ENCODE measurements at regions not wholly inside any gene's neighbourhood (a gene's known extent, or its start where the extent isn't known, plus 50 kb on each side); places are given as distances from the start of the nearest gene placed in this dataset.
"Not testable (repeated sequence)": the region's sequence is repeated elsewhere in the genome, so short reads cannot be mapped to it uniquely, and the experiment has no call there.

GRCh38 chr4:177191586-177191985, 118.1 kb upstream of the NEIL3 start:
- DNase-seq = no peak

DNA sequence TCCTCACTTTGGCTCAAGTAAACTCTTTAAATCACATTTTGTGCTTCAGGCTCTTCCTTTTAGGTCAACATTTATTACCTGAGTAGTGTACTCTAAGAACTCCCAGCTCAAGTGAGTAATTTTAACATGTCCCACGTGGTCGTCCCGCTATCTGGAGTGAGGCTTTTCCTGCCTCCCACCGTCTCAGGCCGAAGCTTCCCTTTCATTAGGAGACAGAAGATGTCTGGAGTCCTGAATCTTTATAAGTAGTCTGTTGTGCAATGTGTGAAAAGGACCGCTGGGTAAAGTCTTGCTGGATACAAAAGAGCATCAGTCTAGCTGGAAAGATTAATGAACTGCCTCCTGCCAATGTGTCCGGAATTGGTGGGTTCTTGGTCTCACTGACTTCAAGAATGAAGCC, 117.7 kb upstream of the NEIL3 start:
- no peak for DNase-seq

DNA sequence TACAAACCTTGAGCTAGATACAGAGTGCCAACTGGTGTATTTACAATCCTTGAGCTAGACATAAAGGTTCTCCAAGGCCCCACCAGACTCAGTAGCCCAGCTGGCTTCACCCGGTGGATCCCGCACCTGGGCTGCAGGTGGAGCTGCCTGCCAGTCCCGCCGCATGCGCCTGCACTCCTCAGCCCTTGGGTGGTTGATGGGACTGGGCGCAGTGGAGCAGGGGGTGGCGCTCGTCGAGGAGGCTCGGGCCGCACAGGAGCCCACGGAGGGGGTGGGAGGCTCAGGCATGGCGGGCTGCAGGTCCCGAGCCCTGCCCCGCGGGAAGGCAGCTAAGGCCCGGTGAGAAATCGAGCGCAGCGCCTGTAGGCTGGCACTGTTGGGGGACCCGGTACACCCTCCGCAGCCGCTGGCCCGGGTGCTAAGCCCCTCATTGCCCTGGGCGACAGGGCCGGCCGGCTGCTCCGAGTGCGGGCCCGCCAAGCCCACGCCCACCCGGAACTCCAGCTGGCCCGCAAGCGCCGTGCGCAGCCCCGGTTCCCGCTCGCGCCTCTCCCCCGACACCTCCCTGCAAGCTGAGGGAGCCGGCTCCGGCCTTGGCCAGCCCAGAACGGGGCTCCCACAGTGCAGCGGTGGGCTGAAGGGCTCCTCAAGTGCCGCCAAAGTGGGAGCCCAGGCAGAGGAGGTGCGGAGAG, 116.5 kb upstream of the NEIL3 start:
- DNase-seq = not testable (repeated sequence)

- no peak for DNase-seq
These were observed 114.8 kb upstream of the NEIL3 start for GRCh38 chr4:177194906-177195305.

DNA sequence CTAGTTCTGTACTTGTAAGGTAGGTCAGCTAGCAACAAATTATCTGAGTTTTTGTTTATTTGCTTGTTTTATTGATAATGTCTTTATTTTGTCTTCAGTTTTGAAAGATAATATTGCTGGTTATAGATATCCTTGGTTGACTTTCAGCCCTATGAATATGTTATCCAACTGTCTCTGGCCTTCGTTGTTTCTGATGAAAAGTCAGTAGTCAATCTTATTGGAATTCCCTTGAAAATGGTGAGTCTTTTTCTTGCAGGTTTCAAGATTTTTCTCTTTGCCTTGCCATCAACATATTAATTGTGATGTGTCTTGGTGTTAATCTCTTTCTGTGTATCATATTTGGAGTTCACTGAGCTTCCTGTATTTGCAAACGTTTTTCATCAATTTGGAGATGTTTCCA, 113.1 kb upstream of the NEIL3 start:
- DNase-seq = no peak

- no peak for DNase-seq
These were observed 108.1 kb upstream of the NEIL3 start for GRCh38 chr4:177201614-177202013.

- no peak for DNase-seq
These were observed 105.5 kb upstream of the NEIL3 start for GRCh38 chr4:177204126-177204525.

DNA sequence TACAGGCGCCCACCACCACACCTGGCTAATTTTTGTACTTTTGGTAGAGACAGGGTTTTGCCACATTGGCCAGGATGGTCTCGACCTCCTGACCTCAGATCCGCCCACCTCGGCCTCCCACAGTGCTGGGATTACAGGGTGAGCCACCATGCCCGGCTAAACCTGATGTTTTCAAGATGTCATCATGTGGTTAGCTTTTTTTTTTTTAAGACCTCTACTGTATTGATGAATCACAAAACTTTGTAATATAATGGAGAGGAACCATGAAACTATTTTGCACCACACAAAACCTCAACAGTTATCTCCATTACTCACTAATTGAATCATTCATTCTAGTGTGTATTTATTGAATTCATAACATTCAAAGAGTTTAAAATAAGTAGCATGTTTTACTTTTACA, 94.7 kb upstream of the NEIL3 start:
- no peak for DNase-seq

GRCh38 chr4:177220376-177220775, 89.3 kb upstream of the NEIL3 start:
- peak; percentile 20 for DNase-seq

- DNase-seq = no peak
These were observed 86.9 kb upstream of the NEIL3 start for GRCh38 chr4:177222781-177223180.

GRCh38 chr4:177225605-177226004, 84.1 kb upstream of the NEIL3 start:
- no peak for DNase-seq

- no peak for DNase-seq
These were observed 82.0 kb upstream of the NEIL3 start for GRCh38 chr4:177227636-177228035.

DNA sequence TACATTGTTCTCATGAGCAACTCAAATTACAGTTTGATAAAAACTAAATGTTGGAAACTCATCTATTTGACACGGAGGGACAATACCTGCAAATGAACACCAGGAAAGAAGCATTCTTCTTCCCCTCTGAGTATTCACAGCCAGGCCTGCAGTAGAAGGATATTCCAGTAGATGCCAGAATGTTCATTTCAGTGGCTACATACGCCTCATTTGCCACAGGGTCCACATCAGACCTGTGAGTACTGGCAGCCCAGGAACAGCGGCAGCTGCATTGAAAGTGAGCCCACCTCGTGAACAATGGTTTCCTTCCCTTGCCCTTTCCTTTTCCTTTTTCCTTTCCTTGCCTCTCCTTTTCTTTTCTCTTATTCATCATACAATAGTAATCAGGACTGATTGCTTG, 81.1 kb upstream of the NEIL3 start:
- no peak for DNase-seq

GRCh38 chr4:177229331-177229730, 80.3 kb upstream of the NEIL3 start:
- DNase-seq = no peak

GRCh38 chr4:177232473-177232872, 77.2 kb upstream of the NEIL3 start:
- DNase-seq = peak; percentile 34

GRCh38 chr4:177235026-177235425, 74.6 kb upstream of the NEIL3 start:
- DNase-seq = no peak

- no peak for DNase-seq
These were observed 72.8 kb upstream of the NEIL3 start for GRCh38 chr4:177236886-177237285.

- no peak for DNase-seq
These were observed 72.4 kb upstream of the NEIL3 start for GRCh38 chr4:177237291-177237690.

- no peak for DNase-seq
These were observed 70.2 kb upstream of the NEIL3 start for GRCh38 chr4:177239477-177239876.

DNA sequence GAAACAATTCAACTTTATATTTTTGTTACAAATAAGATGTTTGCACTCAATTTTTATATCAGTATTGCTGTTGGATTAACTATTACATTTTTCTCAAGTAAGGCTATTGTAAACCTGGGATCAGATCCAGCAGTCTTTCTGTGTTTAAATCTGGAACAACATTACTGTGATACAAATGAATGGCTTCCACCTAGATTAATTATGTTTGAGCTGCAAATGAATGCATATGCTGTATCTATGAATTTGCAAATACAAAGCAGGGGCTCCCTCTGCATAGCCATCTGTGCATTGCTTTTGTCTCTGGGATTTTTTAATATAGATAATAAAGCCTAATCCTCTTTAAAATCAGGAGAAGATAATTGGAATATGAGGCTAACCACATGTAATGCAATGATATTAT, 69.8 kb upstream of the NEIL3 start:
- DNase-seq = no peak

- DNase-seq = no peak
These were observed 66.9 kb upstream of the NEIL3 start for GRCh38 chr4:177242651-177243286.

DNA sequence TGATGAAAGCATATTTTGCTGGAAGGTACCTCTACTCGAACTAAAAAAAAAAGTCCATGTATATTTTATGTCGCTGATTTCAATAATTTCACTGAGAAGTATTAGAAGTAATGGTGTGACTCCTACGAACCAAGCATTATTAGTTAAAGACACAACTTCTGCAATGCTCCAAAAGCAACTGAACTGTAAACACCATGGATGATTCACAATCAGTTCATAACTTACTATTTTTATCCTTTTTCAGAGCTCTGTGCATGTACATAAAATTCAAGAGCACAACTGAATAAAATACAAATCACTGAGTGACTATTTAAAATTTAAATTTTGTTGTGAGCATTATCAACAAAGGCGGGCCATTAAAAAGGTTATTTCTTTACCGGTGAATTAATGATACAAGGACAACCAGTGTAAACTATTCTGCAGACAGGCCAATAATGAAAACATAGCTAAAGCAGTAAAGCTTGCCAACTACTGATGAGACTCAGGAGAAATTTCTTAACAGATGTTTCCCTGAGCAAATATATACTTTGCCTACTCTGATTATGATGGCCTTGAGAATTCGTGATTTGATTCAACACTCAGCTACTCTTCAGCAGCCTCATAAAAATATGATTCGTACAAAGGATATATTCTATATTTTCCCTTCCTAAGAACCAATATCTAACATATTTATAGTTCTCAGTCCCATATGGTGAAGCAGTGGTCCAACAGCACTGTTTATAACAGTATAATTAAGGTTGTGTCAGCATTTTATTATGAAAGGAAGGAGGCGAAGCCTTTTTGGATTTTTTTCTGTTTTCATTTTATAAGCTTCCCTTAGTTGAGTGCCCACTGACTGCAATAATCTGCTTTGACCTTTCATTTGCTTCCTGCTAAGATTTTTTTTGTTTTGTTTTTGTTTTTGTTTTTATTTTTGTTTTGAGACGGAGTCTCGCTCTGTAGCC, 62.8 kb upstream of the NEIL3 start:
- no peak for DNase-seq

- peak; percentile 45 for DNase-seq
These were observed 59.5 kb upstream of the NEIL3 start for GRCh38 chr4:177250056-177250696.
